GM23248 (cell line): ENCODE measurements at regions not wholly inside any gene's neighbourhood (a gene's known extent, or its start where the extent isn't known, plus 50 kb on each side); places are given as distances from the start of the nearest gene placed in this dataset.

Experiments used
- DNase-seq: peaks from one replicate; pipeline ENCODE4 v3.0.0-alpha.2; 2015
- H2AFZ ChIP-seq: fragments of 200-600 bp; sonication (generic); 2 replicates; pipeline ENCODE4 v1.6.1; 2016; ENCODE audit warnings: antibody characterized with exemption
- H3F3A ChIP-seq: fragments of 200-600 bp; sonication (generic); 2 replicates; pipeline ENCODE4 v1.6.1; 2016; ENCODE audit warnings: mild to moderate bottlenecking, antibody characterized with exemption, mixed run types; ENCODE audit not compliant: insufficient read depth
- H3K27ac ChIP-seq: fragments of 200-600 bp; sonication (generic); 2 replicates; pipeline ENCODE4 v1.5.1; 2016; ENCODE audit warnings: mild to moderate bottlenecking
- H3K27me3 ChIP-seq: fragments of 200-600 bp; sonication (generic); replicated peaks from 2 replicates; pipeline ENCODE4 v1.6.1; 2016; ENCODE audit warnings: mild to moderate bottlenecking; ENCODE audit not compliant: insufficient read depth
- H3K36me3 ChIP-seq: fragments of 200-600 bp; sonication (generic); 2 replicates; pipeline ENCODE4 v1.6.1; 2016; ENCODE audit warnings: low read depth, mild to moderate bottlenecking
- H3K4me1 ChIP-seq: fragments of 200-600 bp; sonication (generic); 2 replicates; pipeline ENCODE4 v1.6.1; 2016; ENCODE audit warnings: mild to moderate bottlenecking; ENCODE audit not compliant: insufficient read depth
- H3K4me2 ChIP-seq: fragments of 200-600 bp; sonication (generic); one replicate; pipeline ENCODE4 v1.6.1; 2016; ENCODE audit warnings: mild to moderate bottlenecking; ENCODE audit not compliant: unreplicated experiment
- H3K4me3 ChIP-seq: fragments of 200-600 bp; sonication (generic); 2 replicates; pipeline ENCODE4 v1.5.1; 2016; ENCODE audit warnings: mild to moderate bottlenecking
- H3K79me2 ChIP-seq: fragments of 200-600 bp; sonication (generic); 2 replicates; pipeline ENCODE4 v1.6.1; 2016; ENCODE audit warnings: mild to moderate bottlenecking; ENCODE audit not compliant: insufficient read depth
- H3K9ac ChIP-seq: fragments of 200-600 bp; sonication (generic); 2 replicates; pipeline ENCODE4 v1.6.1; 2016; ENCODE audit warnings: mild to moderate bottlenecking
- H3K9me2 ChIP-seq: fragments of 200-600 bp; sonication (generic); 2 replicates; pipeline ENCODE4 v1.6.1; 2016; ENCODE audit warnings: mixed run types, mild to moderate bottlenecking, moderate library complexity; ENCODE audit not compliant: insufficient read depth
- H3K9me3 ChIP-seq: fragments of 200-600 bp; sonication (generic); one replicate; pipeline ENCODE4 v1.6.1; 2017; ENCODE audit warnings: low read depth
- H4K20me1 ChIP-seq: fragments of 200-600 bp; sonication (generic); 2 replicates; pipeline ENCODE4 v1.6.0; 2016; ENCODE audit not compliant: insufficient read depth
- EZH2 ChIP-seq: fragments of 200-600 bp; sonication (generic); IDR thresholded peaks from 2 replicates; pipeline ENCODE4 v1.6.1; 2018; ENCODE audit warnings: antibody characterized with exemption, mild to moderate bottlenecking; ENCODE audit not compliant: insufficient read depth, poor library complexity, severe bottlenecking
- EZH2phosphoT487 ChIP-seq: fragments of 200-600 bp; sonication (generic); IDR thresholded peaks from 2 replicates; pipeline ENCODE4 v1.6.1; 2018; ENCODE audit warnings: antibody characterized with exemption, moderate library complexity, mild to moderate bottlenecking, low read depth; ENCODE audit not compliant: insufficient read depth
- WGBS, 2 experiments: methylation state at CpG; one replicate each; pipeline ENCODE4 v1.1.6; 2015 to 2017; ENCODE audit warnings: low lambda C conversion rate in 2 of 2, low coverage in 1 of 2; ENCODE audit errors: missing lambda C conversion rate in 2 of 2; 5-methylcytosine and 5-hydroxymethylcytosine counted together
- in situ Hi-C: fragments of 300-500 bp; cut with MboI; formaldehyde crosslinking; loops from 2 replicates; pipeline ENCODE4 v1.15.0; 2020

DNA sequence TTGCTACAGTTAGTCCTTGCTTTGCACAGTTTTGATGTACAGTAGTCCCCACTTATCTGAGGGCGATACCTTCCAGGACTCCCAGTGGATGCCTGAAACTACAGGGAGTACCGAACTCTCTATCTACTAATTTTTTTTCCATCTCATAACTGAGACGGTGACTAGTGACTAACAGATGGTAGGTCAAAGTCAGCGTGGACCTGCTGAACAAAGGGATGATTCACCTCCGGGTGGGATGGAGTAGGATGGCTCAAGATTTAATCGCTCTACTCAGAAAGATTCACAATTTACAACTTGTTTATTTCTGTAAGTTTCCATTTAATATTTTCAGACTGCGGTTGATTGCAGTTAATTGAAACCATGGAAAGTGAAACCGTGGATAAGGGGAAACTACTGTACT is 655.8 kb downstream of the ZNF674 start:
- peak; percentile 53 for DNase-seq
- Histone ChIP-seq H3K27me3 (no peaks in the 10 kb centered on the region), H3K4me3 (no peak overlapping the region), H3K9ac (no peak overlapping the region), H3K36me3 (no peaks in the 10 kb centered on the region), H3K9me3 (no peaks in the 10 kb centered on the region), H3K4me1 (no peaks in the 10 kb centered on the region), H3K9me2 (no peaks in the 10 kb centered on the region), H3F3A (no peaks in the 10 kb centered on the region), H2AFZ (no peak overlapping the region), H4K20me1 (no peaks in the 10 kb centered on the region), H3K27ac (no peak overlapping the region), H3K4me2 (no peak overlapping the region), H3K79me2 (no peaks in the 10 kb centered on the region)
- WGBS, 2 experiments: 33 to 51% methylated on average over 5 to 8 of the region's 8 CpGs
- no peak for TF ChIP-seq EZH2
- in situ Hi-C loops: no loop called here

DNA sequence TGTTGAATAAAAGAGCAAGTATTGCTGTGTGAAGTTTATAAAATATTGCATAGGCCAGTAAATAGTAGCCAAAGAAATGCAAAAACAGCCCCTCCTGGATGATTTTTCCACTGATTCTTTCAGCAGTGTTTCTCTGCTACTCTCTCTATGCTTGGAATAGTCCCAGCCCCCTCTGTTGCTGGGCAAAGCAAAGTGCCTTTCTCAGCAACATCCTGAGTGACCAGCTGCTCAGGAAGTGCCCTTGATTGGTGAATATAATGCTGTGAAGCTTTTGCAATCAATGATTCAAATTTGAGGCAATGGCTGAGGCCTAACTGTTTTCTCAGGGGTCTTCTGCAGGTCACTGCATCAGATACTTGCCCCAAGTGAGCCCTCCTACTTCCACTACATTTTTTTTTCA is 656.7 kb downstream of the ZNF674 start:
- H3K9ac ChIP-seq: no peak overlapping the region
- no peak for DNase-seq
- H3K9me3 ChIP-seq: no peaks in the 10 kb centered on the region
- no peaks in the 10 kb centered on the region for H3K27me3 ChIP-seq
- H3K36me3 ChIP-seq: no peaks in the 10 kb centered on the region
- H3K9me2 ChIP-seq: no peaks in the 10 kb centered on the region
- in situ Hi-C loops: no loop called here
- no peaks in the 10 kb centered on the region for H3K79me2 ChIP-seq
- no peak overlapping the region for H3K27ac ChIP-seq
- H3K4me2 ChIP-seq: no peak overlapping the region
- H4K20me1 ChIP-seq: no peaks in the 10 kb centered on the region
- H3K4me3 ChIP-seq: no peak overlapping the region
- H3K4me1 ChIP-seq: no peaks in the 10 kb centered on the region
- no peak overlapping the region for H2AFZ ChIP-seq
- TF ChIP-seq EZH2: no peak
- H3F3A ChIP-seq: no peaks in the 10 kb centered on the region

- no peaks in the 10 kb centered on the region for H3K9me3 ChIP-seq
- no peaks in the 10 kb centered on the region for H3K36me3 ChIP-seq
- TF ChIP-seq EZH2: no peak
- TF ChIP-seq EZH2phosphoT487: no peak
- H3F3A ChIP-seq: no peaks in the 10 kb centered on the region
- H3K27ac ChIP-seq: no peak overlapping the region
- H4K20me1 ChIP-seq: no peaks in the 10 kb centered on the region
- H3K4me2 ChIP-seq: no peak overlapping the region
- WGBS, 2 experiments: 69 to 73% methylated on average over 2 of the region's 2 CpGs
- no peak overlapping the region for H2AFZ ChIP-seq
- in situ Hi-C loops: no loop called here
- no peak overlapping the region for H3K9ac ChIP-seq
- H3K27me3 ChIP-seq: no peaks in the 10 kb centered on the region
- no peak for DNase-seq
- no peaks in the 10 kb centered on the region for H3K79me2 ChIP-seq
- no peak overlapping the region for H3K4me3 ChIP-seq
- no peaks in the 10 kb centered on the region for H3K9me2 ChIP-seq
- H3K4me1 ChIP-seq: no peaks in the 10 kb centered on the region
These were observed 659.3 kb downstream of the ZNF674 start for GRCh38 chrX:45885931-45886330.

GRCh38 chrX:45879512-45879911 is 665.7 kb downstream of the ZNF674 start:
- no peaks in the 10 kb centered on the region for H4K20me1 ChIP-seq
- H3K36me3 ChIP-seq: no peaks in the 10 kb centered on the region
- H3K27ac ChIP-seq: no peak overlapping the region
- DNase-seq: no peak
- in situ Hi-C loops: no loop called here
- H3K4me1 ChIP-seq: no peaks in the 10 kb centered on the region
- TF ChIP-seq EZH2phosphoT487: no peak
- TF ChIP-seq EZH2: no peak
- no peaks in the 10 kb centered on the region for H3K9me2 ChIP-seq
- H3K27me3 ChIP-seq: no peaks in the 10 kb centered on the region
- H2AFZ ChIP-seq: no peak overlapping the region
- 77 to 78% methylated on average over 3 of the region's 3 CpGs for WGBS, 2 experiments
- no peak overlapping the region for H3K9ac ChIP-seq
- H3K4me3 ChIP-seq: no peak overlapping the region
- H3K79me2 ChIP-seq: no peaks in the 10 kb centered on the region
- H3F3A ChIP-seq: no peaks in the 10 kb centered on the region
- no peaks in the 10 kb centered on the region for H3K9me3 ChIP-seq
- no peak overlapping the region for H3K4me2 ChIP-seq

GRCh38 chrX:45876206-45876605 is 669.0 kb downstream of the ZNF674 start:
- Histone ChIP-seq H2AFZ (no peak overlapping the region), H3K27me3 (no peaks in the 10 kb centered on the region), H3K4me1 (no peaks in the 10 kb centered on the region), H3K9me3 (no peaks in the 10 kb centered on the region), H3K9me2 (no peaks in the 10 kb centered on the region), H3K27ac (no peak overlapping the region), H3K4me3 (no peak overlapping the region), H3F3A (no peaks in the 10 kb centered on the region), H4K20me1 (no peaks in the 10 kb centered on the region), H3K79me2 (no peaks in the 10 kb centered on the region), H3K4me2 (no peak overlapping the region), H3K36me3 (no peaks in the 10 kb centered on the region), H3K9ac (no peak overlapping the region)
- 52 to 56% methylated on average over 3 to 4 of the region's 4 CpGs for WGBS, 2 experiments
- TF ChIP-seq EZH2 (no peak), EZH2phosphoT487 (no peak)
- in situ Hi-C loops: no loop called here
- DNase-seq: no peak
